ENCODE measurements at regions not wholly inside any gene's neighbourhood (a gene's known extent, or its start where the extent isn't known, plus 50 kb on each side); places are given as distances from the start of the nearest gene placed in this dataset.

DNA sequence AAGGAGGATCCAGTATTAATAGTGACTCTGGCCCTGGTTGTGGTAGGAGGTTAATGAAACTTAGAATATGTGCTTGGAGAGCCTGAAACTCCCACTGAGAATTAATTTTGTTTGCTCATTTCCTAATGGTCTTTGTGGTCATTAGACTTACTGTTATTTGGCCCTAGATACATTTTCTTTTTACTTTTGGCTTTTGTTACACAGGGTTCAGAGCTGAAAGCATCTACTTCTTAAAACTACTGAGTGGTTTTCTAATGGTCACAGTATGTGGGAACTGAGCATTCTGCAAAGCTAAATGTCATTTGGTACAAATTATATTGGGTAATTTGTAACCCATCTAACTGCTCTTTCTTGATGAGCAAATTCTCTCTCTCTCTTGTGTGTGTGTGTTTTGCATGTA, 433.4 kb upstream of the IL12A start:
- TF ChIP-seq EP300 (IDR thresholded peaks at IDR 0.05), result no peak
- TF ChIP-seq, protein P1, sequence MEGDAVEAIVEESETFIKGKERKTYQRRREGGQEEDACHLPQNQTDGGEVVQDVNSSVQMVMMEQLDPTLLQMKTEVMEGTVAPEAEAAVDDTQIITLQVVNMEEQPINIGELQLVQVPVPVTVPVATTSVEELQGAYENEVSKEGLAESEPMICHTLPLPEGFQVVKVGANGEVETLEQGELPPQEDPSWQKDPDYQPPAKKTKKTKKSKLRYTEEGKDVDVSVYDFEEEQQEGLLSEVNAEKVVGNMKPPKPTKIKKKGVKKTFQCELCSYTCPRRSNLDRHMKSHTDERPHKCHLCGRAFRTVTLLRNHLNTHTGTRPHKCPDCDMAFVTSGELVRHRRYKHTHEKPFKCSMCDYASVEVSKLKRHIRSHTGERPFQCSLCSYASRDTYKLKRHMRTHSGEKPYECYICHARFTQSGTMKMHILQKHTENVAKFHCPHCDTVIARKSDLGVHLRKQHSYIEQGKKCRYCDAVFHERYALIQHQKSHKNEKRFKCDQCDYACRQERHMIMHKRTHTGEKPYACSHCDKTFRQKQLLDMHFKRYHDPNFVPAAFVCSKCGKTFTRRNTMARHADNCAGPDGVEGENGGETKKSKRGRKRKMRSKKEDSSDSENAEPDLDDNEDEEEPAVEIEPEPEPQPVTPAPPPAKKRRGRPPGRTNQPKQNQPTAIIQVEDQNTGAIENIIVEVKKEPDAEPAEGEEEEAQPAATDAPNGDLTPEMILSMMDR (IDR thresholded peaks at IDR 0.05), result no peak
